ENCODE measurements at regions not wholly inside any gene's neighbourhood (a gene's known extent, or its start where the extent isn't known, plus 50 kb on each side); places are given as distances from the start of the nearest gene placed in this dataset.

DNA sequence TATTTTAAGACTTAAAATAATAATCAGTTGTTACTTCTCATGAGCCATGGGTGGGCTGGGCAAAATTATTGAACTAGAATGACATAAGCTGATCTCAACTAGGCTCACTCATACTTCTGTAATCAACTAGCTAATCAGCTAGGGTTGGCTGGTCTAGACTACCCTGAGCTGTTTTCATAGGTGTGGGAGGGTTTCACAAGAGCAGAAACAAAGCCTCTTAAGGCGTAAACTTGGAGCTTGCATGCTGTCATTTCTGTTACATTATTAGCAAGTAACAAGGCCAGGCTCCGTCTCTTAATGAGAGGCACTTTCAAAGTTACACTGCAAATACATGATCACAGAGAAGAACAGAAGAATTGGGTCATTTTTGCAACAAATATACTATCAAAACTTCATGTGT is 57.2 kb upstream of the GHR start:
- no peak for TF ChIP-seq CTCF (IDR thresholded peaks at IDR 0.05; ENCODE audit: low read depth, low read length)
- DNase-seq (ENCODE audit: extremely low read depth, low read depth), result no peak
